ENCODE measurements at regions not wholly inside any gene's neighbourhood (a gene's known extent, or its start where the extent isn't known, plus 50 kb on each side); places are given as distances from the start of the nearest gene placed in this dataset.

DNA sequence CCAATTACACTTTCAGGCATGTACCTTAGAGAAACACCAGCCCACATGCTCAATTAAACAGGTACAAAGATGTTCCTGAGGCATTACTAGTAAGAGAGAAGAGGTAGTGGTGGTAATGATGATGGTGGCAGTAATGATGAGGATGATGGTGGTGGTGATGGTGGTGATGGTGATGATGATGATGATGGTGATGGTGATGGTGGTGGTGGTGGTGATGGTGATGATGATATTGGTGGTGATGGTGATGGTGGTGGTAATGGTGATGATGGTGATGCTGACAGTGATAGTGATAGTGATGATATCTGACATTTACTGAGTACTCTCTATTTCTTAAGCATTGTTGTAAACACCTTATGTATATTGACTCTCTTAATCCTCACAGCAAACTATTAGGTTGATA, 318.4 kb downstream of the NSG2 start:
- in situ Hi-C loops (cut with MboI) = no loop called here
- Histone ChIP-seq H3K27ac (ENCODE audit: control insufficient read depth, insufficient read depth) (no peak overlapping the region), H2AFZ (ENCODE audit: control insufficient read depth, low read depth, low read length) (no peak overlapping the region), H3K27me3 (replicated peaks in 1 of 2; ENCODE audit: control insufficient read depth in 2 of 2, insufficient read depth in 2 of 2, low read length in 1 of 2) (no peaks in the 10 kb centered on the region; a peak in 1 of 4 replicates), H3K4me3 (no peak overlapping the region), H3K79me2 (ENCODE audit: control insufficient read depth, insufficient read depth, low read length) (no peaks in the 10 kb centered on the region), H3K9ac (ENCODE audit: control insufficient read depth, insufficient read depth, low read length) (no peak overlapping the region), H3K9me3 (replicated peaks; ENCODE audit: control insufficient read depth, insufficient read depth, low read length) (no peaks in the 10 kb centered on the region), H4K20me1 (ENCODE audit: control insufficient read depth, insufficient read depth) (no peaks in the 10 kb centered on the region), H3K4me1 (ENCODE audit: control insufficient read depth, insufficient read depth, low read length) (no peaks in the 10 kb centered on the region), H3K36me3 (ENCODE audit: control insufficient read depth in 2 of 2, insufficient read depth in 2 of 2, low read length in 1 of 2) (no peaks in the 10 kb centered on the region), H3K4me2 (ENCODE audit: control insufficient read depth, insufficient read depth) (no peak overlapping the region)
- ChIA-PET POLR2A (no interaction called here), SMC1A (ENCODE audit: uncharacterized antibody, unreplicated experiment) (no interaction called here), CTCF (no interaction called here), RAD21 (ENCODE audit: unreplicated experiment) (no interaction called here)
- no TSS peak for BruUV-seq (replicated peaks)
- TF ChIP-seq, protein P1, sequence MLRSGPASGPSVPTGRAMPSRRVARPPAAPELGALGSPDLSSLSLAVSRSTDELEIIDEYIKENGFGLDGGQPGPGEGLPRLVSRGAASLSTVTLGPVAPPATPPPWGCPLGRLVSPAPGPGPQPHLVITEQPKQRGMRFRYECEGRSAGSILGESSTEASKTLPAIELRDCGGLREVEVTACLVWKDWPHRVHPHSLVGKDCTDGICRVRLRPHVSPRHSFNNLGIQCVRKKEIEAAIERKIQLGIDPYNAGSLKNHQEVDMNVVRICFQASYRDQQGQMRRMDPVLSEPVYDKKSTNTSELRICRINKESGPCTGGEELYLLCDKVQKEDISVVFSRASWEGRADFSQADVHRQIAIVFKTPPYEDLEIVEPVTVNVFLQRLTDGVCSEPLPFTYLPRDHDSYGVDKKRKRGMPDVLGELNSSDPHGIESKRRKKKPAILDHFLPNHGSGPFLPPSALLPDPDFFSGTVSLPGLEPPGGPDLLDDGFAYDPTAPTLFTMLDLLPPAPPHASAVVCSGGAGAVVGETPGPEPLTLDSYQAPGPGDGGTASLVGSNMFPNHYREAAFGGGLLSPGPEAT (IDR thresholded peaks at IDR 0.05; ENCODE audit: low read depth) = no peak
- TF ChIP-seq KAT2A (conservative IDR thresholded peaks at IDR 0.05; ENCODE audit: control insufficient read depth, low read depth, low read length) (no peak), TCF3 (IDR thresholded peaks at IDR 0.05; ENCODE audit: borderline replicate concordance, insufficient read depth, low read depth, low read length) (no peak), ZNF384 (IDR thresholded peaks at IDR 0.05; ENCODE audit: borderline replicate concordance, low read depth, low read length) (no peak), PAX5 (IDR thresholded peaks at IDR 0.05; ENCODE audit: borderline replicate concordance, low read depth, low read length) (no peak), ZNF217 (IDR thresholded peaks at IDR 0.05) (no peak), GABPA (IDR thresholded peaks at IDR 0.05; ENCODE audit: low read depth) (no peak), ZNF274 (IDR thresholded peaks at IDR 0.05; ENCODE audit: insufficient read depth, insufficient read length) (no peak), SMARCA5 (IDR thresholded peaks at IDR 0.05) (no peak), YY1 (IDR thresholded peaks at IDR 0.05; ENCODE audit: low read depth, low read length) (no peak)
- TF ChIP-seq, protein P2, sequence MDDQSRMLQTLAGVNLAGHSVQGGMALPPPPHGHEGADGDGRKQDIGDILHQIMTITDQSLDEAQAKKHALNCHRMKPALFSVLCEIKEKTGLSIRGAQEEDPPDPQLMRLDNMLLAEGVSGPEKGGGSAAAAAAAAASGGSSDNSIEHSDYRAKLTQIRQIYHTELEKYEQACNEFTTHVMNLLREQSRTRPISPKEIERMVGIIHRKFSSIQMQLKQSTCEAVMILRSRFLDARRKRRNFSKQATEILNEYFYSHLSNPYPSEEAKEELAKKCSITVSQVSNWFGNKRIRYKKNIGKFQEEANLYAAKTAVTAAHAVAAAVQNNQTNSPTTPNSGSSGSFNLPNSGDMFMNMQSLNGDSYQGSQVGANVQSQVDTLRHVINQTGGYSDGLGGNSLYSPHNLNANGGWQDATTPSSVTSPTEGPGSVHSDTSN (IDR thresholded peaks at IDR 0.05; ENCODE audit: insufficient replicate concordance, low read depth, low read length) = no peak
- TF ChIP-seq, protein P3, sequence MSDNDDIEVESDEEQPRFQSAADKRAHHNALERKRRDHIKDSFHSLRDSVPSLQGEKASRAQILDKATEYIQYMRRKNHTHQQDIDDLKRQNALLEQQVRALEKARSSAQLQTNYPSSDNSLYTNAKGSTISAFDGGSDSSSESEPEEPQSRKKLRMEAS (IDR thresholded peaks at IDR 0.05; ENCODE audit: low read depth, low read length) = no peak
- TF ChIP-seq, protein P4, sequence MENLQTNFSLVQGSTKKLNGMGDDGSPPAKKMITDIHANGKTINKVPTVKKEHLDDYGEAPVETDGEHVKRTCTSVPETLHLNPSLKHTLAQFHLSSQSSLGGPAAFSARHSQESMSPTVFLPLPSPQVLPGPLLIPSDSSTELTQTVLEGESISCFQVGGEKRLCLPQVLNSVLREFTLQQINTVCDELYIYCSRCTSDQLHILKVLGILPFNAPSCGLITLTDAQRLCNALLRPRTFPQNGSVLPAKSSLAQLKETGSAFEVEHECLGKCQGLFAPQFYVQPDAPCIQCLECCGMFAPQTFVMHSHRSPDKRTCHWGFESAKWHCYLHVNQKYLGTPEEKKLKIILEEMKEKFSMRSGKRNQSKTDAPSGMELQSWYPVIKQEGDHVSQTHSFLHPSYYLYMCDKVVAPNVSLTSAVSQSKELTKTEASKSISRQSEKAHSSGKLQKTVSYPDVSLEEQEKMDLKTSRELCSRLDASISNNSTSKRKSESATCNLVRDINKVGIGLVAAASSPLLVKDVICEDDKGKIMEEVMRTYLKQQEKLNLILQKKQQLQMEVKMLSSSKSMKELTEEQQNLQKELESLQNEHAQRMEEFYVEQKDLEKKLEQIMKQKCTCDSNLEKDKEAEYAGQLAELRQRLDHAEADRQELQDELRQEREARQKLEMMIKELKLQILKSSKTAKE (IDR thresholded peaks at IDR 0.05; ENCODE audit: low read depth, poor library complexity, severe bottlenecking) = no peak
- ATAC-seq (no peak), DNase-seq (ENCODE audit: low read depth, low spot score) (no peak), FAIRE-seq (no peak)
- intact Hi-C loops (cut with micrococcal nuclease; ENCODE audit: unreplicated experiment) = no loop called here

Measured in GM12878 (cell line).